ENCODE measurements at regions not wholly inside any gene's neighbourhood (a gene's known extent, or its start where the extent isn't known, plus 50 kb on each side); places are given as distances from the start of the nearest gene placed in this dataset.

- Histone ChIP-seq H3F3A (ENCODE audit: insufficient read depth, low read depth) (no peaks in the 10 kb centered on the region), H3K79me2 (ENCODE audit: low read depth) (no peaks in the 10 kb centered on the region), H3K4me1 (replicated peaks; ENCODE audit: insufficient read depth) (no peaks in the 10 kb centered on the region), H2AFZ (no peak overlapping the region), H3K9me2 (ENCODE audit: insufficient read depth) (no peaks in the 10 kb centered on the region), H3K27me3 (ENCODE audit: insufficient read depth, low read depth) (peaks cover 57% of the 10 kb centered on the region), H3K4me3 (no peak overlapping the region), H3K4me2 (no peak overlapping the region), H3K27ac (no peak overlapping the region), H3K36me3 (ENCODE audit: low read depth) (no peaks in the 10 kb centered on the region), H4K20me1 (ENCODE audit: insufficient read depth) (no peaks in the 10 kb centered on the region), H3K9me3 (ENCODE audit: insufficient read depth, low read depth) (no peaks in the 10 kb centered on the region)
- intact Hi-C loops (cut with micrococcal nuclease; ENCODE audit: unreplicated experiment), result no loop called here
- no TSS peak for BruUV-seq (replicated peaks)
- no peak for DNase-seq
- POLR2A ChIA-PET (ENCODE audit: unreplicated experiment), result no interaction called here
- CTCF ChIA-PET, result no interaction called here
- TF ChIP-seq CTCF (conservative IDR thresholded peaks at IDR 0.05), result no peak
These were observed 204.3 kb downstream of the KIF26A start for GRCh38 chr14:104342435-104343293.

DNA sequence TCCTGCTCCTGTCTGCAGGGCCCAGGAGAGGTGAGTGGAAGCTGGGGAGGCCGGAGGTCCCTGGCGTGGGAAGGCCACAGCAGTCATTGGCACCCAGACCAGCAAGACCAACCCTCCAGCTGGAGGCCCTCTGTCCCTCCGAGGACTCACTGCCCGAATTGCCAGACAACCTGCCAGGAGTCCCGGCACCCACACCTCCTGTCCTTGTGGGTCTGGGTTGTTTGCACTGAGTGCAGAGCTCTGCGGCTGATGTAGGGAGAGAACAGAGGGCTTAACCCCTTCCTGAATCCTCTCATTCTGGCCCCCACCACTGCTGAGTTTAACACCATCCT is 204.9 kb downstream of the KIF26A start:
- no TSS peak for BruUV-seq (replicated peaks)
- Histone ChIP-seq H3K9me2 (ENCODE audit: insufficient read depth) (no peaks in the 10 kb centered on the region), H2AFZ (no peak overlapping the region), H3K4me3 (no peak overlapping the region), H3K4me1 (replicated peaks; ENCODE audit: insufficient read depth) (no peaks in the 10 kb centered on the region), H3K27ac (no peak overlapping the region), H3K4me2 (no peak overlapping the region), H3F3A (ENCODE audit: insufficient read depth, low read depth) (no peaks in the 10 kb centered on the region), H3K36me3 (ENCODE audit: low read depth) (no peaks in the 10 kb centered on the region), H3K79me2 (ENCODE audit: low read depth) (no peaks in the 10 kb centered on the region), H3K9me3 (ENCODE audit: insufficient read depth, low read depth) (no peaks in the 10 kb centered on the region), H3K27me3 (ENCODE audit: insufficient read depth, low read depth) (peaks cover 63% of the 10 kb centered on the region), H4K20me1 (ENCODE audit: insufficient read depth) (no peaks in the 10 kb centered on the region)
- POLR2A ChIA-PET (ENCODE audit: unreplicated experiment), result no interaction called here
- intact Hi-C loops (cut with micrococcal nuclease; ENCODE audit: unreplicated experiment), result no loop called here
- CTCF ChIA-PET, result no interaction called here
- TF ChIP-seq EZH2 (IDR thresholded peaks at IDR 0.05; ENCODE audit: low read depth), result no peak
- DNase-seq, result no peak

GRCh38 chr14:104343690-104344640 is 205.6 kb downstream of the KIF26A start:
- ChIA-PET CTCF (no interaction called here), POLR2A (ENCODE audit: unreplicated experiment) (no interaction called here)
- TF ChIP-seq CTCF (conservative IDR thresholded peaks at IDR 0.05), result no peak
- TF ChIP-seq EZH2 (IDR thresholded peaks at IDR 0.05; ENCODE audit: low read depth), result no peak
- BruUV-seq (replicated peaks), result no TSS peak
- intact Hi-C loops (cut with micrococcal nuclease; ENCODE audit: unreplicated experiment), result no loop called here
- Histone ChIP-seq H2AFZ (no peak overlapping the region), H3K36me3 (ENCODE audit: low read depth) (no peaks in the 10 kb centered on the region), H3K4me2 (no peak overlapping the region), H3F3A (ENCODE audit: insufficient read depth, low read depth) (no peaks in the 10 kb centered on the region), H3K79me2 (ENCODE audit: low read depth) (no peaks in the 10 kb centered on the region), H3K27me3 (ENCODE audit: insufficient read depth, low read depth) (peaks cover 63% of the 10 kb centered on the region), H3K4me3 (no peak overlapping the region), H4K20me1 (ENCODE audit: insufficient read depth) (no peaks in the 10 kb centered on the region), H3K27ac (no peak overlapping the region), H3K4me1 (replicated peaks; ENCODE audit: insufficient read depth) (no peaks in the 10 kb centered on the region), H3K9me2 (ENCODE audit: insufficient read depth) (no peaks in the 10 kb centered on the region), H3K9me3 (ENCODE audit: insufficient read depth, low read depth) (no peaks in the 10 kb centered on the region)
- DNase-seq, result no peak
